Ovary (tissue), 3 donors: ENCODE measurements at regions not wholly inside any gene's neighbourhood (a gene's known extent, or its start where the extent isn't known, plus 50 kb on each side); places are given as distances from the start of the nearest gene placed in this dataset.
A peak's percentile ranks its signal among the peaks of the same experiment; 100 is the strongest.

Experiments
- CTCF ChIP-seq, 3 donors: fragments of 450-650 bp in 2 of 3; fragments of 200-600 bp in 1 of 3; IDR thresholded peaks; one replicate each; pipeline versions ENCODE4 v1.5.1 to v1.8.0; 2016 to 2022; ENCODE audit warnings: antibody characterized with exemption in 3 of 3, mild to moderate bottlenecking in 1 of 3
- POLR2A ChIP-seq: fragments of 450-650 bp; IDR thresholded peaks from one replicate; pipeline ENCODE4 v1.6.1; 2017; ENCODE audit warnings: antibody characterized with exemption, mild to moderate bottlenecking, moderate library complexity
- donor health status: DM: no; HTN: no; CAD: no.

- TF ChIP-seq CTCF (IDR thresholded peaks at IDR 0.05) (peak in 2 of 3 donors; percentile 8 to 17), POLR2A (no peak)
Measured at GRCh38 chr19:29263305-29264135, 50.6 kb upstream of the UQCRFS1 start.
